GM04503 (cell line): ENCODE measurements at regions not wholly inside any gene's neighbourhood (a gene's known extent, or its start where the extent isn't known, plus 50 kb on each side); places are given as distances from the start of the nearest gene placed in this dataset.

Experiments
- DNase-seq: peaks from one replicate; pipeline ENCODE4 v3.0.0-alpha.2; 2012; ENCODE audit warnings: low read depth

- DNase-seq: no peak
Observed at GRCh38 chrX:106510713-106511403, 100.9 kb upstream of the RADX start.
